Neutrophil (primary cell): ENCODE measurements at regions not wholly inside any gene's neighbourhood (a gene's known extent, or its start where the extent isn't known, plus 50 kb on each side); places are given as distances from the start of the nearest gene placed in this dataset.

Source experiments
- H3K27ac ChIP-seq: fragments of 200-600 bp; sonication (generic); 2 replicates; pipeline ENCODE4 v1.5.1; 2016; ENCODE audit warnings: mild to moderate bottlenecking, moderate library complexity
- H3K27me3 ChIP-seq: fragments of 200-600 bp; sonication (generic); 2 replicates; pipeline ENCODE4 v1.6.0; 2016; ENCODE audit warnings: mild to moderate bottlenecking
- H3K36me3 ChIP-seq: fragments of 200-600 bp; sonication (generic); 2 replicates; pipeline ENCODE4 v1.5.1; 2017
- H3K4me1 ChIP-seq, 2 experiments: fragments of 200-600 bp in 1 of 2; sonication (generic) in 1 of 2; 1 replicate in 1 of 2; 2 replicates in 1 of 2; pipeline versions ENCODE4 v1.5.1 to v1.6.1; 2013 to 2016; ENCODE audit warnings: low read depth in 1 of 2, low read length in 1 of 2, mild to moderate bottlenecking in 1 of 2, moderate library complexity in 1 of 2; ENCODE audit not compliant: control insufficient read depth in 1 of 2, insufficient read depth in 1 of 2
- H3K4me3 ChIP-seq, 2 experiments: fragments of 200-600 bp in 1 of 2; sonication (generic) in 1 of 2; 1 replicate in 1 of 2; 2 replicates in 1 of 2; pipeline ENCODE4 v1.5.1; 2013 to 2016; ENCODE audit warnings: low read depth in 1 of 2, low read length in 1 of 2, mild to moderate bottlenecking in 1 of 2, moderate library complexity in 1 of 2
- H3K9me3 ChIP-seq: fragments of 200-600 bp; sonication (generic); 2 replicates; pipeline ENCODE4 v1.5.1; 2016
- CTCF ChIP-seq: fragments of 200-600 bp; sonication (generic); IDR thresholded peaks from 2 replicates; pipeline ENCODE4 v1.5.1; 2016; ENCODE audit warnings: antibody characterized with exemption

DNA sequence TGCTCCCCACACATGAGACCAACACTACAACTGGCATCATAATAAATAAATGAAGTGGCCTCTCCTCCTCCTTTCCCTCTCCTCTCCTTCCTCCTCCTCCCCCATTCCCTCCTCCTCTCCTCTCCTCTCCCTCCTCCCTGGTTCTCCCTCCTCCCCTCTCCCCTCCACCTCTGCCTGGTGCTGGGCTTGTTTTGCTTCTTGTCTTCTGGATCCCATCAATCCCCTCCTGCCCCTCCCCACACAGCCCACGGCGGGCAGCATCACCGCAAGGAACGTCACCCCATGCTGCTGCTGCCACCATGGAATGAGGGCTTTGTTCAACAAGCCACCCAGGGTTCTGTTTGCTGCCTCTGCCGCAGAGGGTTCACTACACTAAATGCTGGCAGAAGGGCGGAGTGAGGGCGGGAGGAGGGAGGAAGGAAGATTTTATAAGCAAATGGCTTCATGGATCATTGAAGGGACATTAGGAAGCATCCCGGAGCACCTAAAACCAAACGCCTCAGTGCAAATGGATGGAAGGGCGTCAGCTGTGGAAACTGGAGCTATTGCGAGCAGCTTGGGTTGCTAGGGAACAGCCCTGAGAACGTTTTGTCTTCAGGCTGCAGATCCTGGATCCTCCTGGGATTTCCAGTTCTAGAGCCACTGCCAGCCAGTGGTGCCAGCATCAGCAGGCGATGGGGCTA, 379.7 kb upstream of the ZMIZ1 start:
- H3K36me3 ChIP-seq: no peaks in the 10 kb centered on the region
- TF ChIP-seq CTCF: no peak
- H3K27me3 ChIP-seq: no peaks in the 10 kb centered on the region
- no peak overlapping the region for H3K27ac ChIP-seq
- H3K9me3 ChIP-seq: no peaks in the 10 kb centered on the region
- H3K4me1 ChIP-seq: no peaks in the 10 kb centered on the region
- no peak overlapping the region for H3K4me3 ChIP-seq

GRCh38 chr10:78689584-78689935, 379.2 kb upstream of the ZMIZ1 start:
- Histone ChIP-seq H3K4me1 (no peaks in the 10 kb centered on the region), H3K4me3 (no peak overlapping the region), H3K27me3 (no peaks in the 10 kb centered on the region), H3K9me3 (no peaks in the 10 kb centered on the region), H3K36me3 (no peaks in the 10 kb centered on the region), H3K27ac (no peak overlapping the region)
- TF ChIP-seq CTCF: no peak

DNA sequence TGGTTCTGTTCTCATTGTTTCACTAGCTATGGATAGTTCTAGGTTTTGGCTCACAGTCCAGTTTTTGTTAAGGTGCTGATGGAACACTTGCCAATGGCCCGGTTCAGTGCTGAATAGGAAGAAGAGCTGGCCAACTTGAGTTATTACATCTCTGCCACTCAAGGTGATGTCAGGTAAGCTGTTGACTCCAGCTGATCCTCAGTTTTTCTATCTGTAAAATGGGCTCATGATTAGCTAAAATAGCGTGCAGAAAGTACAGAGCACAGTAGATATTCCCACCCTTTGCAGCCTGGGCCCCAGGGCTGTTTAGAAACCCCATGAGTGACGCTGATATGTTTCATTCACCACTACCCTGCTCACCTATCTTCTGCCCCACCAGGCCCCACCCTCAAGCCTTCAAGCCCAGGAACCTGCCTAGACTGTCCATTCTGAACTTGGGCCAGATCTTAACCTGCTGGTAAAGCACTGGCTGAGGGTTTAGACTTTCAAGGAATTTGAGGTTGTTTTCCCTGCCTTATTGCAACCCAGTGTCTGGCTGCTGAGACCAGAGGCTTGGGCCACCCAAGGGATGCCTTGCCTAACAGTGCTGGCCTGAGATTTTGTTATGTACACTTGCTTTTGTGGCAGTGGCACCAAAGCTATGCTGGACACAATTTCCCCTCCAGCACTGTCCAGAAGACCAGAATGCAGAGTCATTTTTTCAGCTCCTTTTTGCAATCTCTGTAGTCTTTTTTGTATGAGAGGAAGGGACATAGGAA, 378.2 kb upstream of the ZMIZ1 start:
- H3K9me3 ChIP-seq: no peaks in the 10 kb centered on the region
- no peaks in the 10 kb centered on the region for H3K36me3 ChIP-seq
- no peak overlapping the region for H3K27ac ChIP-seq
- TF ChIP-seq CTCF: no peak
- no peaks in the 10 kb centered on the region for H3K4me1 ChIP-seq
- no peaks in the 10 kb centered on the region for H3K27me3 ChIP-seq
- H3K4me3 ChIP-seq: no peak overlapping the region

DNA sequence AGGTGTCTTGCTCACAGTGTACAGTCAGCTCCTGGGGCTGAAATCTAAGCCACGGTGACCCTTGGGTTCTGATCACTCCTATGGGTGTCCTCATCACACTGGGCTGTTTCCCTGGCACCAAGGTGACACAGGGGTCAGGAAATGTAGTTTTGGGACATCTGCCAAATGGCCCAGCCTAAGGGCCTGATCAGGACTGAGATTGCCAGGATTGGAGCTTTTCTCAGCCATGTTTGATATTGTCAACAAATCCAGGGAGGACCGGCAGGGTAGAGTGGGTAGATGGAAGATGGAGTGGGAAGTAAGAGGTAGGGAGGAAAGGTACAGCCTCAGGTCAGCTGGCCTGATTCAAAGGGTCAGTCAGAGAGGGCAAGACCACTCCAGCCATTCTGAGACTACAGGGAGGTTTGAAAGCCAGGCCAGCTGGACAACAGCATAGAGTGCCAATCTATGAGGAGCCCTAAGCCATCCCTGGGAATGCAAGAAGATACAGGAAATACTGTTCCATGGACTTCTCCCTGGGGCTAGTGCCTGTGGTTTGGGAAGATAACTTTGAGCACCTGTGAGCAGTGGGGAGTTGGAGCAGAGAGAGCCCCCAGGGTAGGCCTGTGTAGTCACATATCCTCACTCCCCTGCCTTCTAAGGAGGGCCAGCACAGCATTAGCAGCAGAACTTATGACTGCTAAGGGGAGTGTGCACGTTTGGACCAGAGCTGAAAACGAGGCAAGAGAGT, 377.3 kb upstream of the ZMIZ1 start:
- H3K9me3 ChIP-seq: no peaks in the 10 kb centered on the region
- no peaks in the 10 kb centered on the region for H3K4me1 ChIP-seq
- no peak overlapping the region for H3K27ac ChIP-seq
- no peaks in the 10 kb centered on the region for H3K27me3 ChIP-seq
- no peaks in the 10 kb centered on the region for H3K36me3 ChIP-seq
- no peak overlapping the region for H3K4me3 ChIP-seq
- TF ChIP-seq CTCF: no peak

- Histone ChIP-seq H3K4me1 (no peaks in the 10 kb centered on the region), H3K9me3 (no peaks in the 10 kb centered on the region), H3K27ac (no peak overlapping the region), H3K4me3 (no peak overlapping the region), H3K27me3 (no peaks in the 10 kb centered on the region), H3K36me3 (no peaks in the 10 kb centered on the region)
- TF ChIP-seq CTCF: no peak
Observed at GRCh38 chr10:78692071-78692470, 376.7 kb upstream of the ZMIZ1 start.
